Fibroblast of the aortic adventitia (primary cell): ENCODE measurements at regions not wholly inside any gene's neighbourhood (a gene's known extent, or its start where the extent isn't known, plus 50 kb on each side); places are given as distances from the start of the nearest gene placed in this dataset.

Experiments used
- DNase-seq: peaks from one replicate; pipeline ENCODE4 v3.0.0-alpha.2; 2010; ENCODE audit warnings: low read depth
- H3K4me3 ChIP-seq: 2 replicates; pipeline ENCODE4 v1.5.1; 2011; ENCODE audit warnings: low read depth, mild to moderate bottlenecking, control low read depth, low read length, moderate library complexity
- TF ChIP-seq, protein P1 (sequence below): IDR thresholded peaks from 2 replicates; pipeline ENCODE4 v1.5.1; 2011; ENCODE audit warnings: mild to moderate bottlenecking, low read length, control low read depth, inconsistent platforms; ENCODE audit not compliant: insufficient read depth

DNA sequence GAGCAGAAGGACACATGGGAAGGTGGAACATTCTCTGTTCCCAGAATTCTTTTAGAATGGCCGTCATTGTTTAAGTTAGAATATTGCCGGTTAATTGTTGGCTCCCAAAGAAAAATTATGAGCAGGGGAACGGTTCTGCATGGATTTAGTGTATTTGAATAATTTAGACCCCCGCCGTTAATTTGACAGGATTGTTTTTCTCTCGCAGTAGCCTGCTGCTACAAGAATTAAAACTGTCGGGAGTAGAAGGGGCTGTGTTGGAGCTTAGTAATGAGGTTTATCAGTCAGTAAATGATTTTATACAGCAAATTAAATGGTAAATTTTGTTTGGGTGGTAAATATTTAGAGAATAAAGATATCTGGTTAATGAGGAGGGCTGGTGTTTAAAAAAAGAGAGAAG, 431.2 kb upstream of the DYNLRB2 start:
- H3K4me3 ChIP-seq = no peak overlapping the region
- TF ChIP-seq, protein P1, sequence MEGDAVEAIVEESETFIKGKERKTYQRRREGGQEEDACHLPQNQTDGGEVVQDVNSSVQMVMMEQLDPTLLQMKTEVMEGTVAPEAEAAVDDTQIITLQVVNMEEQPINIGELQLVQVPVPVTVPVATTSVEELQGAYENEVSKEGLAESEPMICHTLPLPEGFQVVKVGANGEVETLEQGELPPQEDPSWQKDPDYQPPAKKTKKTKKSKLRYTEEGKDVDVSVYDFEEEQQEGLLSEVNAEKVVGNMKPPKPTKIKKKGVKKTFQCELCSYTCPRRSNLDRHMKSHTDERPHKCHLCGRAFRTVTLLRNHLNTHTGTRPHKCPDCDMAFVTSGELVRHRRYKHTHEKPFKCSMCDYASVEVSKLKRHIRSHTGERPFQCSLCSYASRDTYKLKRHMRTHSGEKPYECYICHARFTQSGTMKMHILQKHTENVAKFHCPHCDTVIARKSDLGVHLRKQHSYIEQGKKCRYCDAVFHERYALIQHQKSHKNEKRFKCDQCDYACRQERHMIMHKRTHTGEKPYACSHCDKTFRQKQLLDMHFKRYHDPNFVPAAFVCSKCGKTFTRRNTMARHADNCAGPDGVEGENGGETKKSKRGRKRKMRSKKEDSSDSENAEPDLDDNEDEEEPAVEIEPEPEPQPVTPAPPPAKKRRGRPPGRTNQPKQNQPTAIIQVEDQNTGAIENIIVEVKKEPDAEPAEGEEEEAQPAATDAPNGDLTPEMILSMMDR = no peak
- no peak for DNase-seq

DNA sequence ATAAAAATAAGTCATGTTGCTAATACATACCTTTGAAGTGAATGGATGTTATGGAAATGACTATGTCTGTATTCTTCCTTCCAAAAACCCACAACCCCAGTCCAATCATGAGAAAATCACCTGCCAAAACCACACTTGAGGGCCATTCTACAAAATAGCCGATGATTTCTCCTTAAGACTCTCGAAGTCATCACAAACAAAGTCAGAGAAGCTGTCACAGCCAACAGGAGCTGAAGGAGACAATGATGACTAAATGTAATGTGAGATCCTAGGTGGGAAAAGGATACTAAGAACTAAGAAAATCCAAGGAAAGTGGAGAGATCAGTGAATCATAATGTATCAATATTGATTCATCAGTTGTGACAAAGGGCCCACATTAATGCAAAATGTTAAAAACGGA, 432.9 kb upstream of the DYNLRB2 start:
- TF ChIP-seq, protein P1 = no peak
- no peak overlapping the region for H3K4me3 ChIP-seq
- DNase-seq = no peak

DNA sequence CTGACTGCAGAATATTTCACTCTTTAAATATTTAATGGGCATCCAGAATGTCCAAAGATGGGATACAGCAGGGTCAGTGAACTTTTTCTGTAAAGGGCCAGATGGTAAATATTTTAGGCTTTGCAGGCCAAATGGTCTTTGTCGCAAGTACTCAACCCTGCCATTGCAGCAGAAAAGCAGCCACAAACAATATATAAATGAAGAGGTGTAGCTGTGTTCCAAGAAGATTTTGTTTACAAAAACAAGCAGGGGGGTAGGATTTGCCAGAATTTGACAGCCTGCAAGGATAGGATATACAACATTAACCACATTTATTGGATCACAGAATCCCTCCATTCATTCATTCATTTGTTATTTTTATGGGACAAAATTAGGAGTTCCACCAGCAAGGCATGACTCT, 435.0 kb upstream of the DYNLRB2 start:
- H3K4me3 ChIP-seq = no peak overlapping the region
- TF ChIP-seq, protein P1 = no peak
- no peak for DNase-seq

DNA sequence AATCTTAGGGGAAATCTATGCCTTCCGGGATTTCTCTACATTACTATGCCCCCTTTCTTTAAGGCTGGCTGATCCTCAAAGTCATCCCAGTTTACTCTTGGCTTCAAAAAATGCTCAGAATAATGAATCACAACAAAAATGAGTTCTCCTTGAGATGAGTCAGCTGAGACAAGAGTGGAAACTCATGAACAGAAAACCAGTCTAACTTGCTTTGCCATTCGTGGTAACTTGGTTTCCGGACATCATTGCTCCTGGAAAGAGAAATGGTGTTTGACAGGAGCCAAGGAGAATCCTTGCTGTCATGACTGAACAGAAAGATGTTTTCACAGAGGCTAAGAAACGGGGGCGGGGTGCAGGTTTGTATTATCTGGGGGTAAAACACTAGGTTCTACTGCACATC, 435.6 kb upstream of the DYNLRB2 start:
- TF ChIP-seq, protein P1 = no peak
- no peak for DNase-seq
- no peak overlapping the region for H3K4me3 ChIP-seq

DNA sequence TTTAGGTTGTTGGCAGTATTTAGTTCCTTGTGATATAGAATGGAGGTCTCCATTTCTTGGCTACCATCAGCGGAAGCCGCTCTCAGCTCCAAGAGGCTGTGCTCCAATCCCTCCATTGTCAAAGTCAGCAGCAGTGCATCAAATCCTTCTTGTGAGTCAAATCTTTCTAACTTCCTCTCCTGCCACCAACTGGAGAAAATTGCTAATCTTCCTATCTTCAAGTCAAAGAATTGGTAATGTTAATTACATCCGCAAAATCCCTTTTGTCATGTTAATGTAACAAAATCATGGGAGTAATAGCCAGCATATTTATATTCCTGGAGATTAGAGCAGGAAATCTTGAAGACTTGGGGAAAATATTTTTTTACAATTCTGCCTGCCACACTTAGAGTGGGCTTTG, 436.4 kb upstream of the DYNLRB2 start:
- no peak for DNase-seq
- no peak overlapping the region for H3K4me3 ChIP-seq
- TF ChIP-seq, protein P1 = no peak

DNA sequence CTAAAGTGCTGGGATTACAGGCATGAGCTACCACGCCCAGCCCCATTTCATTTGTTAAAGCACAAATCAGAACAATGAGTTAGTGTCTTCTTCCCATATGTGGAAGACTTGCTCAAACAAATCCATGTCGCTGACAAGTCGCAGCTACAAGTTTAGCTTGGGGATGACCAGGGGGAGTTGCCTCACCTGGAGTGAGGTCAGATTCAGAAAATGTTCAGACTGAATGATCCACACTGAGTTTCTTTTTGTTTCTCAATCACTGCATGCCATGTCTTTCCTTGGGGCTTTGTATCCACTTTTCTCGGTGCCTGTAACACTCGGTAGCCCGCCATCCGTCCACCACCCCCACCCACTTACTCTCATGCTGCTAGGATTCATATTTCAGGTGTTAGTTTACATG, 437.3 kb upstream of the DYNLRB2 start:
- no peak for DNase-seq
- H3K4me3 ChIP-seq = no peak overlapping the region
- TF ChIP-seq, protein P1 = no peak

DNA sequence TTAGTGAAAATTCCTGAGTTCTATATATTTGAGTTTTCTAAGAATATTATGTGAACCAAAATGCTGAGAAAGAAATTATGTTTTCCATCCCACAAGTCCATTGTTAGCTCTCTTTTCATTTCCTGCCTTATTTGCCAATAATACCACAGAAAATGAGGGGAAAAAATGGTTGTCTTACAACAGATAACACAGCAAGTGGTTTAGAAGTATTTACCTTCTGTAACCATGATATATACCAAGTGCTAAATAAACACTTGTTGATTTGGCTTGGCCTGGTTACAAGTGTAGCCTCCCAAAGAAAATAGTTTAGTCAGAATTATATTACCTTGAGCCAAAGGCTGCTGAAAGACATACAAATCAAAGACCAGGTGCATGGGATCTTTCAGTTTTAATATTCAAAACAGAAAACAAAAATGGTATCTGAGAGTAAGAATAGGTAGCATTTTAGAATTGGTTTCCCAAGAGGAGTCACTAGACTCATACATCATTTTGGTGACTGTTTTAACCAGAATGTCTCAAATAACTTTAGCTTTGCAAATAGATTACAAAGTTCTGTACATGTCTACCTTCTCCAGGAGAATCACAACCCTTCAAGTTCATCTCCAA, 439.8 kb upstream of the DYNLRB2 start:
- no peak for DNase-seq
- no peak overlapping the region for H3K4me3 ChIP-seq
- TF ChIP-seq, protein P1 = no peak
